SK-N-SH treated with all-trans-retinoic acid at 6 μM for 48 hours (cell line): ENCODE measurements at regions not wholly inside any gene's neighbourhood (a gene's known extent, or its start where the extent isn't known, plus 50 kb on each side); places are given as distances from the start of the nearest gene placed in this dataset.
A peak's percentile ranks its signal among the peaks of the same experiment; 100 is the strongest.
"Not testable (repeated sequence)": the region's sequence is repeated elsewhere in the genome, so short reads cannot be mapped to it uniquely, and the experiment has no call there.

Source experiments
- ATAC-seq: fragments of 200-7000 bp; cut with Tn5 transposase; 3 replicates; pipeline ENCODE4 v1.9.1; 2020; ENCODE audit warnings: mild to moderate bottlenecking, moderate library complexity

DNA sequence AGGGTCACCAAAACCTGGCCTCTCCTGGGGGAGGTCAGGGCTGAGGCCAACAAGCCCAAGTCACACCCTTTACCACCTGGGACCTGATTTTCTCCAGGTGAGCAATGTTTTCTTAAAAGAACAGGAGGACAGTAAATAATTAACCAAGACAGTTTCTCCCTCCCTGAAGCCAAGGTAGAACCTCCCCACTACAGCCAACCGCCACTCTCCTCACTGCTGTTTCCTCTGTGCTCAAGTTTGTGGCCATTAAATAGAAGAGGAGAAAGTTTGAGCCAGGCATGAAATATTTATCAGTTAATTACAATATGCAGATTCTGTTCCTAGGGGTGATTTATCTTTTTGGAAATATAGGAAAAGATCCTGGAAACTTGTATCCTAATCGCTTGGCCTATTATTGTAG is 150.6 kb upstream of the ANKRD20A1 start:
- ATAC-seq: not testable (repeated sequence)

DNA sequence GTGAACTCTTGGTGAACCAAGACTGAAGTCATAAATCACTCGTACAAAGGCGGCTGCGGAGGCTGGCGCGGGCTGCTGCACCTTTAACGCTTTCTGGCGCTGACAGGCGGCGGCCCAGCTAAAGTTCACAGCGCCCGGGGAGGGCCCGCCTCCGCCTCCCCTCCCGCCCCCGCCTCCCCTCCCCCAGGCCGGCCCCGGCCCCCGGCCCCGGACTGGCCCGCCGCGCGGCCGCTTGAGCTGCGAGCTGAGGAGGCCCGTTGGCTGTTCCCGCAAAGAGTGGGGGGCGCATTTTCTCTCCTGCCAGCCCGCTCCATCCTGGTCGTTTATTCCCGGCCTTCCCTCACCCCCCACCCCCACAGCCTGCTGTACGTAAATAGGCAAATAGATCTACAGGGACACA is 147.3 kb upstream of the ANKRD20A1 start:
- ATAC-seq: not testable (repeated sequence)

DNA sequence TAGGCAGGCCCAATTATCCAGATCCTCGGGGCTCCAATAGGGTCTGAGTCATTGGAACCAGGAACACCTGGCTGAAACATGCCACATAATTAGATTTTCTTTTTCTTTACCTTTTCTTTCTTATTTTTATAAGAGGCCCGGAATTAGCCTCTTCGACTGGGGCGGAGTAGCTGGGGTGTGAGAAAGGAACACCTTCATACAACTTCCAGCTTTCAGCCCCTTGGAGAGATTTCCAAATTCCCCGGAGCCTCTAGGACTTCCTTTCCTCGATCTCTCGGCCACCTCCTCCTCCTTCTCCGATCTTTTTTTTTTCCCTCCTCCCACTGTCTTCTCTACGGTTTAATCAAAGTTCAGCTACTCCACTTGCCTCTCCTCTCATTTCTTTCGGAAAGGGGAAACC is 146.8 kb upstream of the ANKRD20A1 start:
- ATAC-seq: not testable (repeated sequence)

DNA sequence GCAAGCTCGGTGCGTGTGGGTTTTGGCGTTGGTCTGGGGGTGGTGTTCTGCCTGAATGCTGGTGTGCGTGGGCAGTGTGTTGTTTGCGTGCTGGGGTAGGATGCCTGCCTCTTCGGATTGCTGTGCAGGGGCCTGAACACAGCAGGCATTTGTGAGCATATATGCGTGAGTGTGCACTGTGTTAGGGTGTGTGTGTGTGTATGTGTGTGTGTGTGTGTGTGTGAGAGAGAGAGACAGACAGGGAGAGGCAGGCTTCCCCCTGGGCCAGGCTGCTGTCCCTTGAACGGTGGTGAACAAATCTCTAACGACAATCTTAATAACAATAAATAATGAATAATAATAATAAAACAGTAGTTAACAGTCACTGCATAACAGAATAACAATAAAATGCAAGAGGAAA is 145.8 kb upstream of the ANKRD20A1 start:
- not testable (repeated sequence) for ATAC-seq

DNA sequence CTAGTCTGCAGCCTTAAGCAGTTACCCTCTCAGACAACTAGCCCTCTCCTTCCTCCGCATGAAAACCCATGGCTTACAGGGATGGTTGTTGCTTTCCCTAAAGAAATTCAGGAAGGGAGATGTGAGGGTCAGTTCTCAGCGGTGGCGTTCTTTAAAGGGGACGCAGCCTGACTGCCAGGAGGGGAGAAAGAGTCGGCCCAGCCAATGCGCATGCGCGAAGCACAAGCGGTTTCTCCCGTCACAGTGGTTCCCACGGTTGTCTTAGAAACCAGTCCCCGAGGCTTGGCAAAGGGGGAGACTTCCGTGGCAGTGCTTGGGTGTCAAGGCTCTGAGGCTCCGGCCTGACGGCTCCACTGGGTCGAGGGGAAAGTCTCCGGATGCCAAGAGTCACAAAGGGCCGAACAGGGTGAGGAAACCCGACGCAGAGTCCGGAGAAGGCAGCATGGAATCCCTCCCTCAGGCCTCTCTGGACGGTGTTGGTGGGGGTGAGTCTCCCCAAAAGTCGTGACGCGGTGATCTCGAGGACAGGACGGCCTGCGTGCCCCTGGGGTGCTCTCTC is 140.8 kb upstream of the ANKRD20A1 start:
- not testable (repeated sequence) for ATAC-seq

DNA sequence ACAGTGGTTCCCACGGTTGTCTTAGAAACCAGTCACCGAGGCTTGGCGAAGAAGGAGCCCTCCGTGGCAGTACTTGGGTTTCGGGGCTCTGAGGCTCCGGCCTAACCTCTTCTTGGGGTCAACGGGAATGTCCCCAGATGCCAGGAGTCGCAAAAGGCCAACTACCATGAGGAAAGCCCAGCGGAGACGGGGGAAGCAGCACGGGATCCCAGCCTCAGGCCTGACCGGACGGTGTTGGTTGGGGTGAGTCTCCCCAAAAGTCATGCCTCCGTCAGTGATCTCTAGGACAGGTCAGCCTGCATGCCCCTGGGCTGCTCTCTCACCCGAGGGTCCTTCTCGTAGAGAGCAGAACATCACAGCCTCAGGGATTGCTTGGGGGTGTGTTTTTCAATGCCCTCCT is 138.2 kb upstream of the ANKRD20A1 start:
- ATAC-seq: not testable (repeated sequence)

DNA sequence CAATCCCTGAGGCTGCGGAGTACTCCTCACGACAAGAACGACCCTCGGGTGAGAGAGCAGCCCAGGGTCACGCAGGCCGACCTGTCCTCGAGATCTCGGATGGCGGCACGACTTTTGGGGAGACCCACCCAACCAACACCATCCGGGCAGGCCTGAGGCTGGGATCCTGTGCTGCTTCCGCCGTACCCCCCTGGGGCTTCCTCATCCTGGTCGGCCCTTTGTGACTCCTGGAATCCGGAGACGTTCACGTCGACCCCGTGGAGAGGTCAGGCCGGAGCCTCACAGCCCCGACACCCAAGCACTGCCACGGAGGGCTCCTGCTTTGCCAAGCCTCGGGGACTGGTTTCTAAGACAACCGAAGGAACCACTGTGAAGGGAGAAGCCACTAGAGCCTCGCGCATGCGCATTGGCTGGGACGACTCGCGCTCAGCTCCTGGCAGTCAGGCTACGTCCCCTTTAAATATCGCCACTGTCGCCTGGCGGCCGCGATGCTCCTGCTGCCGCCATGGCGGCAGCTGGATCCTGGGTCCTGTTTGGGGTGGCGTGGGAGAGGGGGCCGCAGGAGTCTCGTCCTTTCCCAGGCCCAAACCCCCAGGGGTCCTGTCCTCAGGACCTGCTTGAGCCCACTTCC is 136.2 kb upstream of the ANKRD20A1 start:
- ATAC-seq: peak; percentile 93

DNA sequence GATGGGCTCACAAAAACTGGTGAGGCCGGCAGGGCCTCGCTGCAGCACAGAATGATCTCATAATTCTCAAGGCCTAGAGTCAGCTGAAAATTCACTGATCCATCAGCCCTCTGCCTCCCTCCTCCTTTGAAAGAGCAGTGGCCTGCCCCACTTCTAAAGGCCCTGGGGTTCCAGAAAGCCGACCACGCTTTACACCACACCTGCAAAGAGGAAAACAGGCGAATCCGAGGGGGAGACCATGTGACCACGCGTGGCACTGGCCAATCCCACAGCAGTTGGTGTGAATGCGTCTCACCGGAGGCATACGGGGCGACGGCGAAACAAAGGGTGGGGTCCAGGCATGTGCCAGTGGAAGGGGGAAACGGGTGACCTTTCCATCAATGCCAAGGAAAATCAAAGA is 135.5 kb upstream of the ANKRD20A1 start:
- ATAC-seq: peak; percentile 44; the same call in 2 of the 3 replicates

DNA sequence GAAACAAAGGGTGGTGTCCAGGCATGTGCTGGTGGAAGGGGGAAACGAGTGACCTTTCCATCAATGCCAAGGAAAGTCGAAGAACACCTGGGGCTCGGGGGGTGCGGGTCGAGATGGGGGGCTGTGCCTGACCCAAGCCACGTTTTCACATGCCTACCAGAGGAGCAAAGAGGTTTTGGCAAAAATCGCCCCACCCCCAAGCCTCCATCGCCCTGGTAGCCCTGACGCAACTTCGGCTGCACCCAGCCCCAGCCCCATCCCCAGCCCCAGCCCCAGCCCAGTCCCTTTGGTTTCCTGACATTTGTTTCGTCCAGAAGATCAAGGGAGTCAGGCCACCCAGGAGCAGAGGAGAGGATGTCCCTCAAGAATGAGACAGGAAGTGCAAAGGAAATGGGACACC is 133.8 kb upstream of the ANKRD20A1 start:
- not testable (repeated sequence) for ATAC-seq

DNA sequence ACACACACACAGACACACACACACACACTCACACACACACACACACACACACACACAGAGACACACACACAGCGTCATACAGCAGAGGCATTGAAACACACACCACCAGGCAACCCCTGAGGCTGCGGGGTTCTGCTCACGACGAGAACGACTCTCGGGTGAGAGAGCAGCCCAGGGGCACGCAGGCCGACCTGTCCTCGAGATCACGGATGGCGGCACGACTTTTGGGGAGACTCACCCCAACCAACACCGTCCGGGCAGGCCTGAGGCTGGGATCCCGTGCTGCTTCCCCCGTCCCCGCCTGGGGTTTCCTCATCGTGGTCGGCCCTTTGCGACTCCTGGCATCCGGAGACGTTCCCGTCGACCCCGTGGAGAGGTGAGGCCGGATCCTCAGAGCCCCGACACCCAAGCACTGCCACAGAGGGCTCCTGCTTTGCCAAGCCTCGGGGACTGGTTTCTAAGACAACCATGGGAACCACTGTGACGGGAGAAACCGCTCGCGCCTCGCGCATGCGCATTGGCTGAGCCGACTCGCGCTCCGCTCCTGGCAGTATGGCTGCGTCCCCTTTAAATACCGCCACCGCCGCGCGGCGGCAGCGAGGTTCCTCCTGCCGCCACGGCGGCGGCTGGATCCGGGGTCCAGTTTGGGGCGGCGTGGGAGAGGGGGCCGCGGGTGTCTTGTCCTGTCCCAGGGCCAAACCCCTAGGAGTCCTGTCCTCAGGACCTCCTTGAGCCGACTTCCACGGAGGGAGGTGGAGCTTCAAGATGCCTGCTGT is 132.3 kb upstream of the ANKRD20A1 start:
- peak; percentile 59 for ATAC-seq

DNA sequence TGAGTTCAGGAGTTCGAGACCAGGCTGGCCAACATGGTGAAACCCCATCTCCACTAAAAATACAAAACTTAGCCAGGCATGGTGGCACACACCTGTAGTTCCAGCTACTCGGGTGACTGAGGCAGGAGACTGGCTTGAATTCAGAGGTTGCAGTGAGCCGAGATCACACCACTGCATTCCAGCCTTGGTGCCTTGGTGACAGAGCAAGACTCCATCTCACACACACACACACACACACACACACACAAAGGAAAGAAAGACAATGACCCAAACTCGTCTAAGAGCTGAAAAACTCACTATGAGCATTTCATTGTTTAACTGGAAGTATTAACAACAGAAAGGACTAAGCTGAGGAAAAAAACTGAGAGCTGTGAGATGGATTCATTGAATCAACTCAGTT is 95.6 kb upstream of the ANKRD20A1 start:
- ATAC-seq: not testable (repeated sequence)

DNA sequence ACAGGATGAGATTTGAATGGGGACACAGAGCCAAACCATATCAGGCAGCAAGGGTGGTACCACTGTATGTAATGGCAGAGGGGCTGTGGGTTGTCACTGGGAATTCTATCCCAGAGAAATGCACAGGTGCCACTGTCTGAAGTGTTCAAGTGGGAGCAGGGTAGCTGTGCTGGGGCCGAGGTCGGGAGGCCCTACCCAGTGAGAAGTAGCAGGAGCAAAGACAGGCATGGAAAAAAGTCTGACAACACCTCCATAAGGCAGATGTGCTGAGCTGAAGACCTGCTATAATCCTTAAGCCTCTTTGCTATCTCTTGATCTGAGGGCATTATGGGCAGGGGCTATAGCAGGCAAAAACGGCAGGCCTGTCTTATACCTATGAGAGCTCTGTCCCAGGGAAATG is 86.9 kb upstream of the ANKRD20A1 start:
- not testable (repeated sequence) for ATAC-seq

DNA sequence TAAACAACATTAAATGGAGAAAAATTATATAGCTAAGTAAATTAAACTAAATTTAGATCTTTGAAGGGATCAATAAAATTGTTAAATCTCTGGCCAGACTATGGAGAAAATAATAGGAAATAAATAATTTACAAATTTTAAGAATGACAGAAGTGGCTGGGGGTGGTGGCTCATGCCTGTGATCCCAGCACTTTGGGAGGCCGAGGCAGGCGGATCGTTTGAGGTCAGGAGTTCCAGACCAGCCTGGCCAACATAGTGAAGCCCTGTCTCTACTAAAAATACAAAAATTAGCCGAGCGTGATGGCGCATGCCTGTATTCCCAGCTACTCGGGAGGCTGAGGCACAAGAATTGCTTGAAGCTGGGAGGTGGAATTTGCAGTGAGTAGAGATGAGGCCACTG is 58.6 kb upstream of the ANKRD20A1 start:
- ATAC-seq: not testable (repeated sequence)
